ENCODE measurements at regions not wholly inside any gene's neighbourhood (a gene's known extent, or its start where the extent isn't known, plus 50 kb on each side); places are given as distances from the start of the nearest gene placed in this dataset.
"Not testable (repeated sequence)": the region's sequence is repeated elsewhere in the genome, so short reads cannot be mapped to it uniquely, and the experiment has no call there.

GRCh38 chr3:177359593-177360357 lies 162.5 kb upstream of the TBL1XR1 start:
- DNase-seq (ENCODE audit: low spot score) = peak; percentile 98
- ChIA-PET POLR2A (ENCODE audit: low non-redundant PET) (no interaction called here), CTCF (interaction anchor here (0.6 to 1.2 kb wide), 5 partner anchors 44 to 237 kb away, joined by 3 to 5 read pairs (median 3); no protein-coding TSS in a partner anchor)
- TF ChIP-seq, protein P1, sequence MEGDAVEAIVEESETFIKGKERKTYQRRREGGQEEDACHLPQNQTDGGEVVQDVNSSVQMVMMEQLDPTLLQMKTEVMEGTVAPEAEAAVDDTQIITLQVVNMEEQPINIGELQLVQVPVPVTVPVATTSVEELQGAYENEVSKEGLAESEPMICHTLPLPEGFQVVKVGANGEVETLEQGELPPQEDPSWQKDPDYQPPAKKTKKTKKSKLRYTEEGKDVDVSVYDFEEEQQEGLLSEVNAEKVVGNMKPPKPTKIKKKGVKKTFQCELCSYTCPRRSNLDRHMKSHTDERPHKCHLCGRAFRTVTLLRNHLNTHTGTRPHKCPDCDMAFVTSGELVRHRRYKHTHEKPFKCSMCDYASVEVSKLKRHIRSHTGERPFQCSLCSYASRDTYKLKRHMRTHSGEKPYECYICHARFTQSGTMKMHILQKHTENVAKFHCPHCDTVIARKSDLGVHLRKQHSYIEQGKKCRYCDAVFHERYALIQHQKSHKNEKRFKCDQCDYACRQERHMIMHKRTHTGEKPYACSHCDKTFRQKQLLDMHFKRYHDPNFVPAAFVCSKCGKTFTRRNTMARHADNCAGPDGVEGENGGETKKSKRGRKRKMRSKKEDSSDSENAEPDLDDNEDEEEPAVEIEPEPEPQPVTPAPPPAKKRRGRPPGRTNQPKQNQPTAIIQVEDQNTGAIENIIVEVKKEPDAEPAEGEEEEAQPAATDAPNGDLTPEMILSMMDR (conservative IDR thresholded peaks at IDR 0.05; ENCODE audit: low read depth) = no peak
- H3K27ac ChIP-seq = peak overlapping the region; percentile 78

DNA sequence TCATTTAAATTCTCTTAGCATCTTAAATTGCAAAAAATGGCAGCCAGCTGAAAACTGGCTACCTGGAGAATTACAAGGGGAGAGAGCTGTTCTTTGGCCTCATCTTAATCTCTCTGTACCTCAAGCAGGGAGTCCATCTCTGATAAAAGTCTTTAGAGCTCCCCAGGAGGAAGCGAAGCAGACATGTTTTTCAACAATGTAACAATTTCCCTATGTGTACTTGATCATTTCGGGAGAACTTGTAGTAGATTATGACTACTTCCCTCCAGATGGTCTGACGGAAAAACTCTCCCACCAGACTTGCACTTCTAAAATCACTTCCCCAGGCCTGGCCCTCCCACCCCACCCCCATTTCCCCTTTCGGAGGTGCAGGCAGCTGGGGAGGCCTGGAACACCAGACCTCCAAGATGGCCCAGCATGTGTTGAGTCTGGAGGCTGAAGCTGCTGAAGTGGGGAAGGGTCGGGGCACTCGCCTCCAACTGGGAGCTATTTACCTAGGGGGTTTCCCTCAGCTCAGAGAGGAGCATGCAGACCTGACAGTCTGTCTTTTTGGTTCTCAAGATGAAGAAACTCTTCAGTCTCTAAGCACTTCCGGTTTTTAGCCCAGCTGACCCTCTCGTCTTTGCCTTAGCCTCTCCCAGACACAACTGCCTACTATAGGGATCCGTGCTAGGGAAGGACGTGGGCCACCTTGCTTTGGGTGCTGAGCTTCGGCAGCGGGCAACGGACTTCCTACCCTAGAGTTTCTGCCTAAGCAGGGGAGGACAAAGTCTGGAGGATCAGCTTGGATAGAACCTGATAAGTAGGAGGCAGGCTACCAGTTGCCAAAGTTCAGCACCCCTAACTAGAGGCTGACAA lies 164.0 kb upstream of the TBL1XR1 start:
- no peak for DNase-seq (ENCODE audit: low spot score)
- no peak overlapping the region for H3K27ac ChIP-seq
- POLR2A ChIA-PET (ENCODE audit: low non-redundant PET) = no interaction called here
- CTCF ChIA-PET = interaction anchor here (0.7 to 1.1 kb wide), 2 partner anchors 89 to 345 kb away, joined by 3 read pairs; no protein-coding TSS in a partner anchor
- TF ChIP-seq, protein P1 (conservative IDR thresholded peaks at IDR 0.05; ENCODE audit: low read depth) = no peak

DNA sequence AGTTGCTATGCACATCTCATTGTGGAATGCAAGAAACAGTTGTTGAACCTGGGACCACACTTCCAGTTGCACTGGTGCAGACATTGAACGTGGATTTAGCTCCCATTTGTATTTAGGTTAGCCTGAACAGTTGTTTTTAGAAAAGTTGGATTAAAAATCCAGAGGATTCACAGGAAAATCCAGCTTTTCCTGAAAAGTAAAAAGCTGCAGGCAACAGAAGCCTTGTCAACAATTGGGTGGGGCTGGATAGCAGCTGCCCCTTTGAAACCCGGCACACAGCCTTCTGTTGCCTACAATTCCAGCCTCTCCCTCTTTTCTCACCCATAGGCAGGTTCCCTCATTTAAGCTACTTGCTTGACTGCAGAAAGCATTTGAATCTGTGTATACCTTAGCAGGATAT lies 165.3 kb upstream of the TBL1XR1 start:
- TF ChIP-seq, protein P1 (conservative IDR thresholded peaks at IDR 0.05; ENCODE audit: low read depth) = no peak
- ChIA-PET CTCF (no interaction called here), POLR2A (ENCODE audit: low non-redundant PET) (interaction anchor here (0.6 kb wide), 1 partner anchor 155 kb away, joined by 3 read pairs; no protein-coding TSS in a partner anchor)
- H3K27ac ChIP-seq = no peak overlapping the region
- no peak for DNase-seq (ENCODE audit: low spot score)

DNA sequence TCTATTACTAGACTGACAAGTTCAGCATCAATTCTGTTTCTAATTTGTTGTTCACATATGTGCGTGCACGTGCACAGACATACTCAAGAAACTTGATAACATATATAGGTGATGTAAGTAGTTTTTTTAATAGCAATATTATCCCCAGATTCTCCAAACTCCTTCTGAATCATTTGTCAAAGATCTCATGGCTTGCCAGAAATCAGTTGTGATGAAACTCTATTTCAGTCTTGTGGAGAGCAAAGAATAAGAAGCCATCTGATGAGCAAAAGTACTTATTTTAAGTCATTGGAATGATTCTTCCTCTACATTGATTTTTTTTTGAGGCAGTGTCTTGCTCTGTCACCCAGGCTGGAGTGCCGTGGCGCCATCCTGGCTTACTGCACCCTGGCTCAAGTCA lies 167.0 kb upstream of the TBL1XR1 start:
- ChIA-PET POLR2A (ENCODE audit: low non-redundant PET) (no interaction called here), CTCF (no interaction called here)
- H3K27ac ChIP-seq = no peak overlapping the region
- DNase-seq (ENCODE audit: low spot score) = no peak
- TF ChIP-seq, protein P1 (conservative IDR thresholded peaks at IDR 0.05; ENCODE audit: low read depth) = no peak

GRCh38 chr3:177365294-177365693 lies 168.0 kb upstream of the TBL1XR1 start:
- CTCF ChIA-PET = interaction anchor here (0.6 to 0.7 kb wide), 2 partner anchors 155 to 188 kb away, joined by 3 read pairs; no protein-coding TSS in a partner anchor
- DNase-seq (ENCODE audit: low spot score); POLR2A ChIA-PET (ENCODE audit: low non-redundant PET); H3K27ac ChIP-seq: not testable (repeated sequence)

GRCh38 chr3:177367788-177368187 lies 170.5 kb upstream of the TBL1XR1 start:
- no peak overlapping the region for H3K27ac ChIP-seq
- POLR2A ChIA-PET (ENCODE audit: low non-redundant PET) = no interaction called here
- TF ChIP-seq, protein P1 (conservative IDR thresholded peaks at IDR 0.05; ENCODE audit: low read depth) = no peak
- CTCF ChIA-PET = no interaction called here
- no peak for DNase-seq (ENCODE audit: low spot score)

Data from RWPE1 (cell line).